B cell (primary cell): ENCODE measurements at regions not wholly inside any gene's neighbourhood (a gene's known extent, or its start where the extent isn't known, plus 50 kb on each side); places are given as distances from the start of the nearest gene placed in this dataset.

Source experiments
- ATAC-seq: fragments of 200-7000 bp; cut with Tn5 transposase; one replicate; pipeline ENCODE4 v1.10.0; 2021; ENCODE audit warnings: low read depth, mild to moderate bottlenecking, moderate number of reproducible peaks, moderate library complexity
- CTCF ChIA-PET: fragments of 350-600 bp; sonication (Branson Sonifier 250); formaldehyde crosslinking; loops from one replicate; lab custom pipeline; 2021; ENCODE audit warnings: antibody characterized with exemption, inconsistent platforms; lab: Charles Lee
- POLR2A ChIA-PET: fragments of 350-600 bp; sonication (Branson Sonifier 250); formaldehyde crosslinking; loops from one replicate; lab custom pipeline; 2021; ENCODE audit warnings: antibody characterized with exemption; lab: Charles Lee
- DNase-seq: peaks from one replicate; pipeline ENCODE4 v3.0.0; 2013
- H2AFZ ChIP-seq: 2 replicates; pipeline ENCODE4 v1.6.1; 2012; ENCODE audit warnings: mild to moderate bottlenecking, low read depth, low read length; ENCODE audit not compliant: insufficient read depth, poor library complexity, severe bottlenecking
- H3K27ac ChIP-seq, 2 donors: 1 replicate in 1 of 2; 2 replicates in 1 of 2; pipeline ENCODE4 v1.5.1; 2012 to 2013; ENCODE audit warnings: low read length in 2 of 2, mild to moderate bottlenecking in 2 of 2, moderate library complexity in 1 of 2
- H3K27me3 ChIP-seq, 4 experiments: fragments of 200-600 bp in 1 of 4; sonication (generic) in 1 of 4; replicated peaks in 1 of 4; 1 replicate in 2 of 4; 2 replicates in 2 of 4; pipeline versions ENCODE4 v1.6.1 to v1.7.0; 2013 to 2016; ENCODE audit warnings: low read length in 3 of 4, mild to moderate bottlenecking in 2 of 4, mixed read lengths in 1 of 4, moderate library complexity in 1 of 4; ENCODE audit not compliant: insufficient read depth in 4 of 4, control insufficient read depth in 3 of 4; ENCODE audit errors: control extremely low read depth in 1 of 4
- H3K36me3 ChIP-seq, 2 experiments: replicated peaks in 1 of 2; 1 replicate in 1 of 2; 2 replicates in 1 of 2; pipeline versions ENCODE4 v1.6.1 to v1.7.1; 2013; ENCODE audit warnings: low read length in 1 of 2; ENCODE audit not compliant: insufficient read depth in 2 of 2, control insufficient read depth in 1 of 2; ENCODE audit errors: control extremely low read depth in 1 of 2, extremely low read depth in 1 of 2
- H3K4me1 ChIP-seq, 2 donors: fragments of 200-600 bp in 1 of 2; sonication (generic) in 1 of 2; 1 replicate in 1 of 2; 2 replicates in 1 of 2; pipeline versions ENCODE4 v1.5.1 to v1.6.1; 2013 to 2017; ENCODE audit warnings: low read length in 2 of 2; ENCODE audit not compliant: control insufficient read depth in 2 of 2, insufficient read depth in 2 of 2
- H3K4me2 ChIP-seq: replicated peaks from 2 replicates; pipeline ENCODE3; 2012; ENCODE audit warnings: mild to moderate bottlenecking, low read depth, low read length; ENCODE audit not compliant: poor library complexity, severe bottlenecking
- H3K4me3 ChIP-seq, 5 experiments: fragments of 200-600 bp in 1 of 5; sonication (generic) in 1 of 5; 1 replicate in 3 of 5; 2 replicates in 2 of 5; pipeline versions ENCODE4 v1.5.1 to v1.7.0; 2011 to 2016; ENCODE audit warnings: low read length in 4 of 5, mild to moderate bottlenecking in 4 of 5, low read depth in 2 of 5, control low read depth in 1 of 5, moderate library complexity in 1 of 5; ENCODE audit not compliant: insufficient read depth in 1 of 5; ENCODE audit errors: control extremely low read depth in 1 of 5, extremely low read depth in 1 of 5
- H3K79me2 ChIP-seq: fragments of 200-600 bp; sonication (generic); one replicate; pipeline ENCODE4 v1.6.0; 2016; ENCODE audit warnings: low read length; ENCODE audit not compliant: control insufficient read depth, insufficient read depth
- H3K9ac ChIP-seq: fragments of 200-600 bp; sonication (generic); 2 replicates; pipeline ENCODE4 v1.6.1; 2017; ENCODE audit warnings: mild to moderate bottlenecking, low read length, moderate library complexity
- H3K9me3 ChIP-seq, 3 donors: one replicate each; pipeline versions ENCODE4 v1.6.1 to v1.7.1; 2013; ENCODE audit warnings: low read length in 2 of 3; ENCODE audit not compliant: control insufficient read depth in 2 of 3, insufficient read depth in 1 of 3; ENCODE audit errors: control extremely low read depth in 1 of 3
- H4K20me1 ChIP-seq: 2 replicates; pipeline ENCODE4 v1.6.0; 2012; ENCODE audit warnings: mild to moderate bottlenecking, low read length; ENCODE audit not compliant: insufficient read depth, control insufficient read depth, poor library complexity, severe bottlenecking
- H3K27ac Mint-ChIP-seq: one replicate; pipeline ENCODE4 v1.8.0; 2021; ENCODE audit warnings: mixed read lengths
- H3K27me3 Mint-ChIP-seq: one replicate; pipeline ENCODE4 v1.8.0; 2021; ENCODE audit warnings: mixed read lengths
- H3K4me1 Mint-ChIP-seq: one replicate; pipeline ENCODE4 v1.8.0; 2021; ENCODE audit warnings: mixed read lengths
- H3K4me3 Mint-ChIP-seq: one replicate; pipeline ENCODE4 v1.8.0; 2021; ENCODE audit warnings: mixed read lengths
- H3K9me3 Mint-ChIP-seq: one replicate; pipeline ENCODE4 v1.8.0; 2022; ENCODE audit warnings: mixed read lengths; ENCODE audit not compliant: insufficient read depth
- EZH2 ChIP-seq: IDR thresholded peaks from 2 replicates; pipeline ENCODE4 v1.6.1; 2012; ENCODE audit warnings: borderline replicate concordance, low read depth, mild to moderate bottlenecking, moderate library complexity, low read length; ENCODE audit not compliant: insufficient read depth, poor library complexity, severe bottlenecking
- WGBS: methylation state at CpG from one replicate; pipeline ENCODE4 v1.1.5; 2013; ENCODE audit warnings: missing lambda C conversion rate; ENCODE audit not compliant: insufficient coverage; 5-methylcytosine and 5-hydroxymethylcytosine counted together
- intact Hi-C: fragments of 100-400 bp; cut with micrococcal nuclease; formaldehyde crosslinking; loops from one replicate; pipeline ENCODE4 v1.10.0; 2022
- TF ChIP-seq, protein P1 (sequence below): fragments of 200-600 bp; IDR thresholded peaks from one replicate; pipeline ENCODE4 v1.8.0; 2022; ENCODE audit warnings: antibody characterized with exemption, mild to moderate bottlenecking

DNA sequence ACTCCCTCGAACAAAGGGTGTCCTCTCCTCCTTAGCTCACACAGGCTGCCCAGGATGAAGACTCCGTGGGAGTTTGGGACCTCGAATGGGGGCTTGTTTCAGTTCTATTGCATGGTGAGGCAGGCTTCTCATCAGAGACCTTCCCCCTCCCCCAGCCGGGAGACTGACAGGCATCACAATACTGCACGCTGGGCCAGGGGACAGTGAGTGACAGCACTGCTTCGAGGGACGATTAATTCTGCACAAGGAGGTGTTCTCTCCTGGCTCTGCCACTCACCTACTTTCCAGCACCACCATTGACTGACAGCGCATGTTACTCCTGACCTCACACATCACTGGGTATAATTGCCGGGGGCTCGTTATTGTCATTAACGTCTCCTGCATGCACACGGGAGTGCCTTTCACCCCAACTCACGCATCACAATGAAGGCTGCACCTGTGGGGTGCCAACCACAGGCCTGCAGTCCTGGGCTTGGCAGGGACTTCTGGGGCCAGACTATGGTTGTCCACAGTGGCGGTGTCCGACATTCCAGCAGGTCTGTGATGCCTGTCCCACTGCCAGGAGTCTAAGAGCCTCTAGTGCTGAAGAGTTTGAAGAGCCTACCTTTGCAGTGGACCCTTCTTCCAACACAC lies 412.2 kb upstream of the TSHZ3 start:
- POLR2A ChIA-PET = no interaction called here
- no peak overlapping the region for H3K4me3 Mint-ChIP-seq
- no peak overlapping the region for H3K27ac Mint-ChIP-seq

DNA sequence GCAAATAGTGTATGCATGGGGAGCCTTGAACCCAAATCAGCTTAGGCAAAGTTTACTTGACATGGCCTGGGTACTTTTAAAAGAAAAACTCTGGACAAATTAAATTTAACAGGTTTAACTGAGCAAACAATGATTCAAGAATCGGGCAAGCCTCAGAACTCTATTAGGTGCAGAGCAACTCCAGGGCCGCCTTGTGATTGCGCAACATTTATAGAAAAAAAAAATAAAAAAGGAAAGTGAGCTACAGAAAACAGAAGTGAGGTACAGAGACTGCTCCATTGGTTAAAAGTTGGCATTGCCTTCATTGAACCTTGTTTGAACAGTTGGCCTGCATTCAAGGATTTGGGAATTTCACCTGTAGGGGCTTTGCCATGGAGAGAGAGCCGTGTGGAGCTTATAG lies 421.0 kb upstream of the TSHZ3 start:
- TF ChIP-seq EZH2 = no peak
- TF ChIP-seq, protein P1, sequence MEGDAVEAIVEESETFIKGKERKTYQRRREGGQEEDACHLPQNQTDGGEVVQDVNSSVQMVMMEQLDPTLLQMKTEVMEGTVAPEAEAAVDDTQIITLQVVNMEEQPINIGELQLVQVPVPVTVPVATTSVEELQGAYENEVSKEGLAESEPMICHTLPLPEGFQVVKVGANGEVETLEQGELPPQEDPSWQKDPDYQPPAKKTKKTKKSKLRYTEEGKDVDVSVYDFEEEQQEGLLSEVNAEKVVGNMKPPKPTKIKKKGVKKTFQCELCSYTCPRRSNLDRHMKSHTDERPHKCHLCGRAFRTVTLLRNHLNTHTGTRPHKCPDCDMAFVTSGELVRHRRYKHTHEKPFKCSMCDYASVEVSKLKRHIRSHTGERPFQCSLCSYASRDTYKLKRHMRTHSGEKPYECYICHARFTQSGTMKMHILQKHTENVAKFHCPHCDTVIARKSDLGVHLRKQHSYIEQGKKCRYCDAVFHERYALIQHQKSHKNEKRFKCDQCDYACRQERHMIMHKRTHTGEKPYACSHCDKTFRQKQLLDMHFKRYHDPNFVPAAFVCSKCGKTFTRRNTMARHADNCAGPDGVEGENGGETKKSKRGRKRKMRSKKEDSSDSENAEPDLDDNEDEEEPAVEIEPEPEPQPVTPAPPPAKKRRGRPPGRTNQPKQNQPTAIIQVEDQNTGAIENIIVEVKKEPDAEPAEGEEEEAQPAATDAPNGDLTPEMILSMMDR = no peak
- Histone ChIP-seq H3K9ac (no peak overlapping the region), H3K27me3 (no peaks in the 10 kb centered on the region), H3K36me3 (no peaks in the 10 kb centered on the region), H2AFZ (no peak overlapping the region), H3K9me3 (peaks cover 0 to 9% (median 0%) of the 10 kb centered on the region in 3 donors), H3K4me3 (no peak overlapping the region), H3K4me1 (no peaks in the 10 kb centered on the region), H3K4me2 (no peak overlapping the region), H3K27ac (no peak overlapping the region), H4K20me1 (no peaks in the 10 kb centered on the region), H3K79me2 (no peaks in the 10 kb centered on the region)
- Mint-ChIP-seq H3K27me3 (no peaks in the 10 kb centered on the region), H3K4me1 (no peaks in the 10 kb centered on the region), H3K4me3 (no peak overlapping the region), H3K9me3 (peaks cover 6% of the 10 kb centered on the region), H3K27ac (no peak overlapping the region)
- ChIA-PET POLR2A (no interaction called here), CTCF (no interaction called here)
- ATAC-seq (no peak), DNase-seq (no peak)
- intact Hi-C loops = no loop called here
- WGBS = 80% methylated on average over 2 of the region's 4 CpGs

More for the DNA sequence above, 412.2 kb upstream of the TSHZ3 start:
- 72% methylated on average over 11 of the region's 15 CpGs for WGBS
- no peak overlapping the region for H2AFZ ChIP-seq
- intact Hi-C loops = no loop called here
- H3K27ac ChIP-seq = no peak overlapping the region
- H4K20me1 ChIP-seq = no peaks in the 10 kb centered on the region
- DNase-seq = no peak
- Mint-ChIP-seq H3K9me3 (peaks cover 5% of the 10 kb centered on the region), H3K27me3 (no peaks in the 10 kb centered on the region), H3K4me1 (no peaks in the 10 kb centered on the region)
- H3K9ac ChIP-seq = no peak overlapping the region
- ATAC-seq = no peak
- H3K36me3 ChIP-seq = no peaks in the 10 kb centered on the region
- peaks cover 0 to 19% (median 0%) of the 10 kb centered on the region in 3 donors for H3K9me3 ChIP-seq
- H3K4me1 ChIP-seq = no peaks in the 10 kb centered on the region
- no peaks in the 10 kb centered on the region for H3K79me2 ChIP-seq
- CTCF ChIA-PET = no interaction called here
- TF ChIP-seq EZH2 = no peak
- TF ChIP-seq, protein P1 = no peak
- no peaks in the 10 kb centered on the region for H3K27me3 ChIP-seq
- H3K4me2 ChIP-seq = no peak overlapping the region
- H3K4me3 ChIP-seq = no peak overlapping the region
